ENCODE measurements at regions not wholly inside any gene's neighbourhood (a gene's known extent, or its start where the extent isn't known, plus 50 kb on each side); places are given as distances from the start of the nearest gene placed in this dataset.

DNA sequence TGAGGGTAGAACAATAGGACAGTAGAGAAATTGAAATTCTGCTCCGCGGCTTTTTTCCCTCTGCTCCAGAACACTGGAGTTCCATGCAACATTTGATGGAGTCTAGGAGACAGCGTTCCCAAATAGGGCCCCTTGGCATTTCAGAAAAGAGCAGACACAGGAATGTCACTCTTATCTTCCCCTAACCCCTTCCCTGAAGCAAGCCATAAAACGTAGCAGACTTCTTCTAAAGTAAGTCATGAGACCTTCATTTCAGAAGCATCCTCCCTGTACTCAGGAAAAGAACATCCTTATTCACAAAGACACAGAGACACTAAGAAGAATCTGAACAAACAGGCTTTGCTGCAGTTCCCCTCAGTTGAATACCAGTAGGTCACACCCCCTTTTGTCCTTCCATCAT is 296.1 kb upstream of the SOX9 start:
- H3K9me2 ChIP-seq (replicated peaks; ENCODE audit: insufficient read depth): no peaks in the 10 kb centered on the region
- H3K4me2 ChIP-seq: peak overlapping the region; percentile 40
- peaks cover 11% of the 10 kb centered on the region for H3K4me1 ChIP-seq (ENCODE audit: insufficient read depth)
- no peak overlapping the region for H2AFZ ChIP-seq
- H3K27ac ChIP-seq: peak overlapping the region; percentile 6
- no peak for DNase-seq (ENCODE audit: low spot score)
- H3K9me3 ChIP-seq (ENCODE audit: low read depth): no peaks in the 10 kb centered on the region
- H3K36me3 ChIP-seq (replicated peaks; ENCODE audit: insufficient read depth, low read depth): no peaks in the 10 kb centered on the region
- TF ChIP-seq EZH2phosphoT487 (IDR thresholded peaks at IDR 0.05; ENCODE audit: low read depth, severe bottlenecking, unreplicated experiment) (no peak), EZH2 (IDR thresholded peaks at IDR 0.05; ENCODE audit: borderline replicate concordance) (no peak)
- TF ChIP-seq, protein P1, sequence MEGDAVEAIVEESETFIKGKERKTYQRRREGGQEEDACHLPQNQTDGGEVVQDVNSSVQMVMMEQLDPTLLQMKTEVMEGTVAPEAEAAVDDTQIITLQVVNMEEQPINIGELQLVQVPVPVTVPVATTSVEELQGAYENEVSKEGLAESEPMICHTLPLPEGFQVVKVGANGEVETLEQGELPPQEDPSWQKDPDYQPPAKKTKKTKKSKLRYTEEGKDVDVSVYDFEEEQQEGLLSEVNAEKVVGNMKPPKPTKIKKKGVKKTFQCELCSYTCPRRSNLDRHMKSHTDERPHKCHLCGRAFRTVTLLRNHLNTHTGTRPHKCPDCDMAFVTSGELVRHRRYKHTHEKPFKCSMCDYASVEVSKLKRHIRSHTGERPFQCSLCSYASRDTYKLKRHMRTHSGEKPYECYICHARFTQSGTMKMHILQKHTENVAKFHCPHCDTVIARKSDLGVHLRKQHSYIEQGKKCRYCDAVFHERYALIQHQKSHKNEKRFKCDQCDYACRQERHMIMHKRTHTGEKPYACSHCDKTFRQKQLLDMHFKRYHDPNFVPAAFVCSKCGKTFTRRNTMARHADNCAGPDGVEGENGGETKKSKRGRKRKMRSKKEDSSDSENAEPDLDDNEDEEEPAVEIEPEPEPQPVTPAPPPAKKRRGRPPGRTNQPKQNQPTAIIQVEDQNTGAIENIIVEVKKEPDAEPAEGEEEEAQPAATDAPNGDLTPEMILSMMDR (IDR thresholded peaks at IDR 0.05; ENCODE audit: poor library complexity): no peak
- no peaks in the 10 kb centered on the region for H3K79me2 ChIP-seq
- no peak overlapping the region for H3K4me3 ChIP-seq
- H3K27me3 ChIP-seq: peaks cover 3% of the 10 kb centered on the region
- no peaks in the 10 kb centered on the region for H4K20me1 ChIP-seq (ENCODE audit: insufficient read depth, poor library complexity, severe bottlenecking)
- 48% methylated on average over 4 of the region's 4 CpGs for WGBS (ENCODE audit: low lambda C conversion rate, missing lambda C conversion rate)

DNA sequence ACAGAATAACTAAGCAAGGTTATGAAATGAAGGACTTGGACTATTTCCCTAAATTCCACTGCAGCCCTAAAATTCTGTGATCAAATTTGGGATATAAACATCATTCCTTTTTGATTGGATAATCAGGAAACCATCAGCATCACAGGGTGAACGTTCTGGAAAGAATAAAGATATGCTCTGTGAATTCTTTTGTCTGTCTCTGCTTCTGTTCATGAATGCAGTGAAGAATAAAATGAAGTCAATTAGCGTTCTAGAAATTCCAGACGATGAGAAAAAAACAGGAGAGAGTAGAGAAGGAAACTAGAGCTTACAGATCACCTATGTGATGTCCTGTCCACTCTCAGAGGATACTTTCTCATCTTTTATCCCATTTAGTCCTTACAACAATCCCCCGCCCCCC is 295.1 kb upstream of the SOX9 start:
- H3K4me2 ChIP-seq: no peak overlapping the region
- WGBS (ENCODE audit: low lambda C conversion rate, missing lambda C conversion rate): 75% methylated on average over 4 of the region's 4 CpGs

DNA sequence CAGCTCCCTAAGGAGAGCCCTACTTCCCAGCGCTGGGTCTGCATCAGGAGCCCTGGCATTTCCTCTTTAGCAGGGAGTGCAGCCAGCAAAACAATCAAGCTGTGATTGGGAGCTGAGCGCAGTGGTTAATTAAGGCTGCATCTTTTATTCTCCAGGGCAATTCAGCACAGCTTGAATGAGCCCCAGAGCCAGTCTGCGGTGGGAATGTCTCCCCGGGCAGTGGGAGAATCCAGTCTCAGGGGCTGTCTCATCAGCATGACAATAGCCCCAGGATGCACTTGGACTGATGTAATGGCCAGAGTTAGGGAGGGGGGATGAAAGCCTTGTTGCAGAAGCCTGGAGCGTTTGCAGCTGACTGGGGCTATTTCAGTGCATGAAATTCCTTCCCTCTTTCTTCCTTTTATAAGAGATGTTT is 292.6 kb upstream of the SOX9 start:
- no peaks in the 10 kb centered on the region for H3K9me3 ChIP-seq (ENCODE audit: low read depth)
- H3K27me3 ChIP-seq: peaks cover 3% of the 10 kb centered on the region
- no peaks in the 10 kb centered on the region for H4K20me1 ChIP-seq (ENCODE audit: insufficient read depth, poor library complexity, severe bottlenecking)
- H3K4me2 ChIP-seq: no peak overlapping the region
- no peaks in the 10 kb centered on the region for H3K79me2 ChIP-seq
- H3K36me3 ChIP-seq (replicated peaks; ENCODE audit: insufficient read depth, low read depth): no peaks in the 10 kb centered on the region
- no peak for TF ChIP-seq EZH2phosphoT487 (IDR thresholded peaks at IDR 0.05; ENCODE audit: low read depth, severe bottlenecking, unreplicated experiment)
- TF ChIP-seq, protein P1 (IDR thresholded peaks at IDR 0.05; ENCODE audit: poor library complexity): no peak
- no peak for TF ChIP-seq EZH2 (IDR thresholded peaks at IDR 0.05; ENCODE audit: borderline replicate concordance)
- peaks cover 8% of the 10 kb centered on the region for H3K4me1 ChIP-seq (ENCODE audit: insufficient read depth)
- WGBS (ENCODE audit: low lambda C conversion rate, missing lambda C conversion rate): 34% methylated on average over 5 of the region's 5 CpGs
- no peaks in the 10 kb centered on the region for H3K9me2 ChIP-seq (replicated peaks; ENCODE audit: insufficient read depth)
- no peak overlapping the region for H3K27ac ChIP-seq
- H2AFZ ChIP-seq: no peak overlapping the region
- no peak overlapping the region for H3K4me3 ChIP-seq
- no peak for DNase-seq (ENCODE audit: low spot score)

More for the DNA sequence above, 295.1 kb upstream of the SOX9 start:
- H3K36me3 ChIP-seq (replicated peaks; ENCODE audit: insufficient read depth, low read depth): no peaks in the 10 kb centered on the region
- H3K9me3 ChIP-seq (ENCODE audit: low read depth): no peaks in the 10 kb centered on the region
- DNase-seq (ENCODE audit: low spot score): no peak
- no peak overlapping the region for H2AFZ ChIP-seq
- H3K9me2 ChIP-seq (replicated peaks; ENCODE audit: insufficient read depth): no peaks in the 10 kb centered on the region
- no peaks in the 10 kb centered on the region for H3K79me2 ChIP-seq
- H3K4me1 ChIP-seq (ENCODE audit: insufficient read depth): peaks cover 10% of the 10 kb centered on the region
- H3K4me3 ChIP-seq: no peak overlapping the region
- no peaks in the 10 kb centered on the region for H4K20me1 ChIP-seq (ENCODE audit: insufficient read depth, poor library complexity, severe bottlenecking)
- H3K27ac ChIP-seq: no peak overlapping the region
- peaks cover 3% of the 10 kb centered on the region for H3K27me3 ChIP-seq
- TF ChIP-seq EZH2 (IDR thresholded peaks at IDR 0.05; ENCODE audit: borderline replicate concordance) (no peak), EZH2phosphoT487 (IDR thresholded peaks at IDR 0.05; ENCODE audit: low read depth, severe bottlenecking, unreplicated experiment) (no peak)
- TF ChIP-seq, protein P1 (IDR thresholded peaks at IDR 0.05; ENCODE audit: poor library complexity): no peak

DNA sequence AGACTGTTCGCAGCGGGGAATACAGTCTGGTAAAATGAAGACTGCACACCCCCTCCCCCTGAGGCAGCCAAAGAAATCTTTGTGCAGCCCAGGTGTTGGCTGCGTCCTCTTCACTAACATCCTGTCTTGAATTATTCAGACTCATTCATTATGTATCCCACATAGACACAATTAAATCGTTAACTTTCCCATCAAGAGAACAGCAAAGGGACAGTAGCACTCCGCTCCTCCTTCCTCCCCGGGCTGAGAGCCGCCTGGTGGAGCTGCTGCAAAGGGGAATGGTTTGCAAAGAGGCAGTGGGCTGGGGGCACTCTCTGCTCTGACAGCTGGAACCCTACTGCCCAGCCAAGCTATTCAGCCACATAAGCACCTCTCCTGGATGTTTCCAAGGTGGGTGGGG is 290.0 kb upstream of the SOX9 start:
- Histone ChIP-seq H3K36me3 (replicated peaks; ENCODE audit: insufficient read depth, low read depth) (no peaks in the 10 kb centered on the region), H3K79me2 (no peaks in the 10 kb centered on the region), H3K4me2 (no peak overlapping the region), H3K9me3 (ENCODE audit: low read depth) (no peaks in the 10 kb centered on the region), H3K4me3 (no peak overlapping the region), H3K9me2 (replicated peaks; ENCODE audit: insufficient read depth) (no peaks in the 10 kb centered on the region), H4K20me1 (ENCODE audit: insufficient read depth, poor library complexity, severe bottlenecking) (no peaks in the 10 kb centered on the region), H3K27me3 (peaks cover 3% of the 10 kb centered on the region), H3K27ac (no peak overlapping the region), H3K4me1 (ENCODE audit: insufficient read depth) (no peaks in the 10 kb centered on the region), H2AFZ (no peak overlapping the region)
- TF ChIP-seq EZH2phosphoT487 (IDR thresholded peaks at IDR 0.05; ENCODE audit: low read depth, severe bottlenecking, unreplicated experiment): no peak
- no peak for TF ChIP-seq EZH2 (IDR thresholded peaks at IDR 0.05; ENCODE audit: borderline replicate concordance)
- TF ChIP-seq, protein P1 (IDR thresholded peaks at IDR 0.05; ENCODE audit: poor library complexity): peak; percentile 22
- no peak for DNase-seq (ENCODE audit: low spot score)
- WGBS (ENCODE audit: low lambda C conversion rate, missing lambda C conversion rate): 48% methylated on average over 7 of the region's 7 CpGs

Data from hepatocyte (in vitro differentiated cells).